Thoracic aorta (tissue), 2 donors: ENCODE measurements at regions not wholly inside any gene's neighbourhood (a gene's known extent, or its start where the extent isn't known, plus 50 kb on each side); places are given as distances from the start of the nearest gene placed in this dataset.
A peak's percentile ranks its signal among the peaks of the same experiment; 100 is the strongest.

Experiments used
- ATAC-seq: fragments of 150-250 bp; one replicate; pipeline ENCODE4 v1.8.0; 2017; ENCODE audit warnings: low read depth; ENCODE audit not compliant: insufficient number of reproducible peaks, low FRiP score
- DNase-seq: peaks from one replicate; pipeline ENCODE4 v3.0.0-alpha.2; 2020; ENCODE audit warnings: low spot score
- H3K27ac ChIP-seq, 2 donors: fragments of 200-600 bp; sonication (generic); 1 replicate in 1 of 2; 2 replicates in 1 of 2; pipeline ENCODE4 v1.5.1; 2016; ENCODE audit warnings: mild to moderate bottlenecking in 2 of 2, moderate library complexity in 2 of 2
- H3K27me3 ChIP-seq: fragments of 200-600 bp; sonication (generic); replicated peaks from 2 replicates; pipeline ENCODE4 v1.6.0; 2016; ENCODE audit warnings: mild to moderate bottlenecking; ENCODE audit not compliant: insufficient read depth
- H3K36me3 ChIP-seq: fragments of 200-600 bp; sonication (generic); one replicate; pipeline ENCODE4 v1.5.1; 2016
- H3K4me1 ChIP-seq, 2 donors: fragments of 200-600 bp; sonication (generic); 1 replicate in 1 of 2; 2 replicates in 1 of 2; pipeline versions ENCODE4 v1.5.1 to v1.6.0; 2016; ENCODE audit warnings: low read depth in 2 of 2, mild to moderate bottlenecking in 1 of 2; ENCODE audit not compliant: control insufficient read depth in 1 of 2
- H3K4me3 ChIP-seq: fragments of 200-600 bp; sonication (generic); 2 replicates; pipeline ENCODE4 v1.5.1; 2016; ENCODE audit warnings: mild to moderate bottlenecking
- H3K9me3 ChIP-seq: fragments of 200-600 bp; sonication (generic); 2 replicates; pipeline ENCODE4 v1.5.1; 2016
- CTCF ChIP-seq: fragments of 200-600 bp; sonication (generic); IDR thresholded peaks from one replicate; pipeline ENCODE4 v1.5.1; 2019; ENCODE audit warnings: antibody characterized with exemption

- DNase-seq (no peak), ATAC-seq (no peak)
- no peak for TF ChIP-seq CTCF
- Histone ChIP-seq H3K36me3 (no peaks in the 10 kb centered on the region), H3K9me3 (no peaks in the 10 kb centered on the region), H3K4me1 (no peaks in the 10 kb centered on the region), H3K27me3 (no peaks in the 10 kb centered on the region), H3K27ac (no peak overlapping the region), H3K4me3 (no peak overlapping the region)
These were observed 359.3 kb downstream of the SH3GL2 start for GRCh38 chr9:17938035-17938655.

- no peaks in the 10 kb centered on the region for H3K36me3 ChIP-seq
- H3K4me3 ChIP-seq, result no peak overlapping the region
- H3K27me3 ChIP-seq, result no peaks in the 10 kb centered on the region
- TF ChIP-seq CTCF, result no peak
- H3K27ac ChIP-seq, result no peak overlapping the region
- ATAC-seq (no peak), DNase-seq (no peak)
- no peaks in the 10 kb centered on the region for H3K4me1 ChIP-seq
- H3K9me3 ChIP-seq, result no peaks in the 10 kb centered on the region
These were observed 363.6 kb downstream of the SH3GL2 start for GRCh38 chr9:17942498-17942897.

- Histone ChIP-seq H3K27me3 (no peaks in the 10 kb centered on the region), H3K27ac (no peak overlapping the region), H3K4me3 (no peak overlapping the region), H3K9me3 (no peaks in the 10 kb centered on the region), H3K4me1 (peaks cover 0 to 8% of the 10 kb centered on the region in 2 donors), H3K36me3 (no peaks in the 10 kb centered on the region)
- no peak for ATAC-seq
- no peak for TF ChIP-seq CTCF
- no peak for DNase-seq
These were observed 376.5 kb downstream of the SH3GL2 start for GRCh38 chr9:17955409-17955808.

GRCh38 chr9:17958363-17958762 lies 379.5 kb downstream of the SH3GL2 start:
- Histone ChIP-seq H3K9me3 (no peaks in the 10 kb centered on the region), H3K27me3 (no peaks in the 10 kb centered on the region), H3K27ac (peak overlapping the region in 1 of 2 donors; percentile 5), H3K36me3 (no peaks in the 10 kb centered on the region), H3K4me1 (peaks cover 0 to 24% of the 10 kb centered on the region in 2 donors), H3K4me3 (no peak overlapping the region)
- no peak for TF ChIP-seq CTCF
- ATAC-seq (no peak), DNase-seq (no peak)

- Histone ChIP-seq H3K4me3 (no peak overlapping the region), H3K4me1 (peaks cover 0 to 31% of the 10 kb centered on the region in 2 donors), H3K36me3 (no peaks in the 10 kb centered on the region), H3K27me3 (no peaks in the 10 kb centered on the region), H3K27ac (no peak overlapping the region), H3K9me3 (no peaks in the 10 kb centered on the region)
- peak; percentile 93 for ATAC-seq
- no peak for TF ChIP-seq CTCF
- peak; percentile 7 for DNase-seq
These were observed 383.9 kb downstream of the SH3GL2 start for GRCh38 chr9:17962747-17963146.
